H1 (cell line): ENCODE measurements at regions not wholly inside any gene's neighbourhood (a gene's known extent, or its start where the extent isn't known, plus 50 kb on each side); places are given as distances from the start of the nearest gene placed in this dataset.

Experiments
- CTCF ChIA-PET: fragments of 300-600 bp; sonication (Branson Sonifier 250); formaldehyde crosslinking; loops from one replicate; lab custom pipeline; 2021; ENCODE audit not compliant: partially characterized antibody; lab: Charles Lee
- POLR2A ChIA-PET: fragments of 300-600 bp; sonication (Branson Sonifier 250); formaldehyde crosslinking; loops from one replicate; lab custom pipeline; 2021; ENCODE audit warnings: inconsistent platforms; ENCODE audit not compliant: partially characterized antibody; lab: Charles Lee
- DNase-seq, 2 experiments: peaks; one replicate each; pipeline versions ENCODE4 v3.0.0 to v3.0.0-alpha.2; 2010 to 2022; ENCODE audit warnings: low spot score in 2 of 2, low read depth in 1 of 2, mixed read lengths in 1 of 2
- FAIRE-seq: peaks from 2 replicates; lab custom pipeline; 2011; peaks lifted over from hg19 to GRCh38; lab: Jason Lieb, UNC
- H2AFZ ChIP-seq: 2 replicates; pipeline ENCODE4 v1.8.1; 2012; ENCODE audit warnings: low read length, inconsistent platforms
- H2AK5ac ChIP-seq: 2 replicates; pipeline ENCODE4 v1.6.1; 2013; ENCODE audit warnings: low read depth, low read length
- H2BK120ac ChIP-seq: replicated peaks from 2 replicates; pipeline ENCODE3; 2013; ENCODE audit warnings: low read depth, low read length, inconsistent platforms
- H2BK12ac ChIP-seq: 2 replicates; pipeline ENCODE4 v1.6.1; 2013; ENCODE audit warnings: low read depth, low read length
- H2BK15ac ChIP-seq: 2 replicates; pipeline ENCODE4 v1.6.1; 2013; ENCODE audit warnings: low read length
- H2BK20ac ChIP-seq: 2 replicates; pipeline ENCODE4 v1.6.1; 2013; ENCODE audit warnings: low read length
- H2BK5ac ChIP-seq: 2 replicates; pipeline ENCODE4 v1.6.1; 2013; ENCODE audit warnings: low read depth, low read length
- H3K14ac ChIP-seq: 2 replicates; pipeline ENCODE4 v1.6.1; 2013; ENCODE audit warnings: inconsistent platforms; ENCODE audit not compliant: insufficient read length
- H3K18ac ChIP-seq: 2 replicates; pipeline ENCODE4 v1.6.1; 2013; ENCODE audit warnings: low read length; ENCODE audit errors: extremely low read depth
- H3K23ac ChIP-seq: 2 replicates; pipeline ENCODE4 v1.6.1; 2013; ENCODE audit warnings: inconsistent platforms; ENCODE audit not compliant: insufficient read length
- H3K23me2 ChIP-seq: 2 replicates; pipeline ENCODE4 v1.6.1; 2013; ENCODE audit warnings: low read depth, low read length
- H3K27ac ChIP-seq: 2 replicates; pipeline ENCODE4 v1.6.1; 2011; ENCODE audit warnings: low read depth, low read length, inconsistent platforms
- H3K27me3 ChIP-seq, 4 experiments: replicated peaks in 1 of 4; 1 replicate in 1 of 4; 2 replicates in 3 of 4; pipeline versions ENCODE4 v1.6.1 to v1.8.1; 2011 to 2013; ENCODE audit warnings: low read length in 3 of 4, mild to moderate bottlenecking in 3 of 4, inconsistent platforms in 2 of 4, mixed read lengths in 2 of 4, moderate library complexity in 1 of 4; ENCODE audit not compliant: control insufficient read depth in 3 of 4, insufficient read depth in 3 of 4; ENCODE audit errors: extremely low read depth in 1 of 4
- H3K36me3 ChIP-seq, 4 experiments: 2 replicates each; pipeline versions ENCODE4 v1.6.1 to v1.8.1; 2011 to 2013; ENCODE audit warnings: mild to moderate bottlenecking in 4 of 4, low read length in 3 of 4, moderate library complexity in 2 of 4, control low read depth in 1 of 4, inconsistent platforms in 1 of 4; ENCODE audit not compliant: insufficient read depth in 4 of 4, control insufficient read depth in 2 of 4
- H3K4ac ChIP-seq: replicated peaks from 2 replicates; pipeline ENCODE3; 2013; ENCODE audit warnings: low read length, low read depth, mixed read lengths, inconsistent platforms; ENCODE audit not compliant: insufficient read length
- H3K4me1 ChIP-seq, 4 experiments: replicated peaks in 1 of 4; 1 replicate in 1 of 4; 2 replicates in 3 of 4; pipeline versions ENCODE4 v1.6.1 to v1.8.1; 2011 to 2013; ENCODE audit warnings: low read length in 3 of 4, inconsistent platforms in 2 of 4, mixed read lengths in 1 of 4; ENCODE audit not compliant: insufficient read depth in 4 of 4, control insufficient read depth in 3 of 4
- H3K4me2 ChIP-seq, 2 experiments: 2 replicates each; pipeline versions ENCODE4 v1.6.1 to v1.8.1; 2011 to 2013; ENCODE audit warnings: low read depth in 2 of 2, low read length in 2 of 2, control low read depth in 1 of 2, inconsistent platforms in 1 of 2, mild to moderate bottlenecking in 1 of 2; ENCODE audit not compliant: insufficient read depth in 1 of 2
- H3K4me3 ChIP-seq, 4 experiments: fragments of 200-600, 300-600 bp in 1 of 4; sonication (generic), shearing (Covaris generic), sonication (Bioruptor Twin) in 1 of 4; 2 replicates each; pipeline versions ENCODE4 v1.5.1 to v1.8.1; 2011 to 2016; ENCODE audit warnings: low read length in 4 of 4, low read depth in 3 of 4, control low read depth in 2 of 4, inconsistent platforms in 2 of 4, mild to moderate bottlenecking in 2 of 4, mixed read lengths in 1 of 4, moderate library complexity in 1 of 4; ENCODE audit not compliant: insufficient read depth in 2 of 4; ENCODE audit errors: extremely low read depth in 1 of 4
- H3K56ac ChIP-seq: replicated peaks from 2 replicates; pipeline ENCODE3; 2013; ENCODE audit warnings: low read depth, mild to moderate bottlenecking, mixed read lengths, low read length, inconsistent platforms; ENCODE audit not compliant: insufficient read length
- H3K79me1 ChIP-seq: 2 replicates; pipeline ENCODE4 v1.6.1; 2013; ENCODE audit warnings: low read depth, low read length, control low read depth
- H3K79me2 ChIP-seq, 2 experiments: 2 replicates each; pipeline versions ENCODE4 v1.6.1 to v1.8.1; 2012 to 2013; ENCODE audit warnings: low read length in 2 of 2, mild to moderate bottlenecking in 2 of 2, inconsistent platforms in 1 of 2; ENCODE audit not compliant: insufficient read depth in 2 of 2, control insufficient read depth in 1 of 2
- H3K9ac ChIP-seq, 4 experiments: replicated peaks in 1 of 4; 1 replicate in 1 of 4; 2 replicates in 3 of 4; pipeline versions ENCODE4 v1.6.1 to v1.8.1; 2011 to 2013; ENCODE audit warnings: low read depth in 3 of 4, low read length in 3 of 4, control low read depth in 2 of 4, mild to moderate bottlenecking in 2 of 4, moderate library complexity in 2 of 4, inconsistent platforms in 1 of 4; ENCODE audit errors: extremely low read depth in 1 of 4
- H3K9me3 ChIP-seq, 2 experiments: 2 replicates each; pipeline versions ENCODE4 v1.6.1 to v1.8.1; 2012 to 2013; ENCODE audit warnings: mild to moderate bottlenecking in 2 of 2, moderate library complexity in 2 of 2, control low read depth in 1 of 2, inconsistent platforms in 1 of 2, low read depth in 1 of 2, low read length in 1 of 2, mixed read lengths in 1 of 2; ENCODE audit not compliant: insufficient read depth in 2 of 2
- H4K20me1 ChIP-seq, 2 experiments: replicated peaks in 1 of 2; 2 replicates each; pipeline versions ENCODE3 to v1.8.1; 2011 to 2013; ENCODE audit warnings: inconsistent platforms in 2 of 2, low read length in 2 of 2, mild to moderate bottlenecking in 1 of 2; ENCODE audit not compliant: insufficient read depth in 2 of 2, control insufficient read depth in 1 of 2
- H4K5ac ChIP-seq: 2 replicates; pipeline ENCODE4 v1.6.1; 2013; ENCODE audit warnings: low read length, low read depth, mixed read lengths, inconsistent platforms; ENCODE audit not compliant: insufficient read length
- H4K8ac ChIP-seq: 2 replicates; pipeline ENCODE4 v1.8.0; 2013; ENCODE audit warnings: mild to moderate bottlenecking, moderate library complexity, low read length, inconsistent platforms; ENCODE audit not compliant: insufficient read depth; ENCODE audit errors: extremely low read depth
- H4K91ac ChIP-seq: replicated peaks from 2 replicates; pipeline ENCODE3; 2013; ENCODE audit warnings: low read length, mixed read lengths, inconsistent platforms; ENCODE audit not compliant: insufficient read length
- BCL11A ChIP-seq, 2 experiments: IDR thresholded peaks; one replicate each; pipeline ENCODE4 v1.6.1; 2011; ENCODE audit warnings: low read depth in 2 of 2, low read length in 2 of 2, mild to moderate bottlenecking in 2 of 2
- BRCA1 ChIP-seq: IDR thresholded peaks from 2 replicates; pipeline ENCODE4 v1.6.1; 2012; ENCODE audit warnings: low read depth, low read length, improper control_type of control experiment
- CREB1 ChIP-seq: IDR thresholded peaks from 2 replicates; pipeline ENCODE4 v1.6.1; 2012; ENCODE audit warnings: inconsistent platforms
- CTBP2 ChIP-seq: IDR thresholded peaks from 2 replicates; pipeline ENCODE4 v1.7.0; 2011; ENCODE audit warnings: borderline replicate concordance, mild to moderate bottlenecking, moderate library complexity, mixed read lengths, low read length; ENCODE audit not compliant: insufficient read depth, insufficient read length
- GTF2F1 ChIP-seq: IDR thresholded peaks from 2 replicates; pipeline ENCODE4 v1.6.1; 2012; ENCODE audit warnings: low read depth, low read length, improper control_type of control experiment, borderline replicate concordance
- HDAC2 ChIP-seq, 2 experiments: fragments of 300-600 bp in 1 of 2; sonication (generic) in 1 of 2; IDR thresholded peaks; 2 replicates each; pipeline ENCODE4 v1.6.1; 2011 to 2012; ENCODE audit warnings: low read depth in 2 of 2, low read length in 2 of 2, mild to moderate bottlenecking in 2 of 2, moderate library complexity in 2 of 2, borderline replicate concordance in 1 of 2, inconsistent platforms in 1 of 2
- KDM4A ChIP-seq: IDR thresholded peaks from one replicate; pipeline ENCODE4 v1.7.1; 2012; ENCODE audit warnings: low read depth, mild to moderate bottlenecking, moderate library complexity, low read length, inconsistent platforms; ENCODE audit not compliant: severe bottlenecking
- NRF1 ChIP-seq: IDR thresholded peaks from 2 replicates; pipeline ENCODE4 v1.6.1; 2011; ENCODE audit warnings: mild to moderate bottlenecking, low read depth, low read length, improper control_type of control experiment
- RAD21 ChIP-seq, 2 experiments: IDR thresholded peaks in 1 of 2; conservative IDR thresholded peaks in 1 of 2; 2 replicates each; pipeline ENCODE4 v1.6.1; 2011; ENCODE audit warnings: low read depth in 2 of 2, low read length in 2 of 2, improper control_type of control experiment in 1 of 2, inconsistent platforms in 1 of 2, mild to moderate bottlenecking in 1 of 2, moderate library complexity in 1 of 2
- SIX5 ChIP-seq: IDR thresholded peaks from 2 replicates; pipeline ENCODE4 v1.6.1; 2011; ENCODE audit warnings: mild to moderate bottlenecking, low read depth, low read length
- SP2 ChIP-seq: IDR thresholded peaks from 2 replicates; pipeline ENCODE4 v1.6.1; 2012; ENCODE audit warnings: mild to moderate bottlenecking, low read length, inconsistent platforms
- TBP ChIP-seq: IDR thresholded peaks from 2 replicates; pipeline ENCODE4 v1.6.1; 2011; ENCODE audit warnings: low read depth, low read length, improper control_type of control experiment
- WGBS, 2 experiments: shearing (Covaris generic) in 1 of 2; methylation state at CpG; one replicate each; pipeline versions ENCODE4 v1.1.6 to v1.1.7; 2013 to 2015; ENCODE audit warnings: low lambda C conversion rate in 2 of 2, mixed read lengths in 2 of 2, inconsistent platforms in 1 of 2, low coverage in 1 of 2, missing lambda C conversion rate in 1 of 2; ENCODE audit not compliant: insufficient replicate concordance in 2 of 2, insufficient coverage in 1 of 2, insufficient read length in 1 of 2; ENCODE audit errors: extremely low coverage in 1 of 2, missing lambda C conversion rate in 1 of 2; 5-methylcytosine and 5-hydroxymethylcytosine counted together

- H3K79me2 ChIP-seq = no peaks in the 10 kb centered on the region
- no peak overlapping the region for H3K27ac ChIP-seq
- H3K4me2 ChIP-seq = no peak overlapping the region
- H4K91ac ChIP-seq = no peak overlapping the region
- no peak overlapping the region for H2AK5ac ChIP-seq
- no peaks in the 10 kb centered on the region for H3K9me3 ChIP-seq
- no peak overlapping the region for H3K23ac ChIP-seq
- H3K14ac ChIP-seq = no peak overlapping the region
- no peak overlapping the region for H2BK12ac ChIP-seq
- H2BK5ac ChIP-seq = no peak overlapping the region
- H4K5ac ChIP-seq = no peak overlapping the region
- no peak overlapping the region for H3K56ac ChIP-seq
- H4K8ac ChIP-seq = no peak overlapping the region
- no peak for TF ChIP-seq BRCA1
- no peak for TF ChIP-seq CTBP2
- no peak for TF ChIP-seq NRF1
- TF ChIP-seq SIX5 = no peak
- TF ChIP-seq BCL11A (IDR thresholded peaks at IDR 0.05; ENCODE audit: low read depth in 2 of 2, low read length in 2 of 2) = no peak
- no peak for TF ChIP-seq SP2
- no peak for TF ChIP-seq KDM4A
- TF ChIP-seq CREB1 = no peak
- no peak for TF ChIP-seq RAD21 (IDR thresholded peaks at IDR 0.05 in 1 of 2, conservative IDR thresholded peaks at IDR 0.05 in 1 of 2; ENCODE audit: low read depth in 2 of 2, low read length in 2 of 2)
- TF ChIP-seq HDAC2 (IDR thresholded peaks at IDR 0.05; ENCODE audit: borderline replicate concordance in 1 of 2, low read depth in 2 of 2, low read length in 2 of 2) = no peak
- no peak for TF ChIP-seq GTF2F1
- no peak for TF ChIP-seq TBP
- no peaks in the 10 kb centered on the region for H3K79me1 ChIP-seq
- H3K27me3 ChIP-seq = no peaks in the 10 kb centered on the region
- DNase-seq = no peak
- ChIA-PET CTCF (interaction anchor here (0.6 to 3.3 kb wide), 15 partner anchors 8 to 747 kb away, joined by 3 to 19 read pairs (median 3); no protein-coding TSS in a partner anchor), POLR2A (no interaction called here)
- no peak overlapping the region for H2BK20ac ChIP-seq
- H3K23me2 ChIP-seq = no peaks in the 10 kb centered on the region
- H3K9ac ChIP-seq = no peak overlapping the region
- H2BK120ac ChIP-seq = no peak overlapping the region
- H2AFZ ChIP-seq = no peak overlapping the region
- no peak overlapping the region for H3K18ac ChIP-seq
- H3K4me1 ChIP-seq = no peaks in the 10 kb centered on the region
- no peak for FAIRE-seq
- no peak overlapping the region for H2BK15ac ChIP-seq
- no peaks in the 10 kb centered on the region for H3K36me3 ChIP-seq
- H3K4me3 ChIP-seq = no peak overlapping the region
- WGBS, 2 experiments = 91% methylated on average over 3 of the region's 3 CpGs; no CpG with 5 or more reads in 1 of the 2 experiments
- H3K4ac ChIP-seq = no peak overlapping the region
- no peaks in the 10 kb centered on the region for H4K20me1 ChIP-seq
Measured at GRCh38 chr12:91327889-91328288, 145.3 kb upstream of the DCN start.
